ENCODE measurements at regions not wholly inside any gene's neighbourhood (a gene's known extent, or its start where the extent isn't known, plus 50 kb on each side); places are given as distances from the start of the nearest gene placed in this dataset.

DNA sequence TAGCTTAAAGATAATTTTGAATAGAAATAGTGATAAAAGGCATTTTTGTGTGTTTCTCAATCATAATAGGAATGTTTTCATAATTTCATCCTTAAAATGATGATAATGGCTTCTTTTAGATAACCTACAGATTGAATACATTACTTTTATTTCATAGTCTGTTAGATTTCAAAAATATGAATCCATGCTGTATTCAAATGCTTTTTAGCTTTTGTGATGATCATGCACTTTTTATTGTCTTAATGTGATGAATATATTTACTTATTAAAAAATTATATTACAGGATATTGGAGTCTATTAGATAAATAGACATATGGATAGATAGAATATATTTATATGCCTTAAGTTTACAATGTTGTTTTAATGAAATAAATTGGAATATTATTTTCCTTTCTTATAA is 886.8 kb upstream of the NOVA1 start:
- TF ChIP-seq, protein P1, sequence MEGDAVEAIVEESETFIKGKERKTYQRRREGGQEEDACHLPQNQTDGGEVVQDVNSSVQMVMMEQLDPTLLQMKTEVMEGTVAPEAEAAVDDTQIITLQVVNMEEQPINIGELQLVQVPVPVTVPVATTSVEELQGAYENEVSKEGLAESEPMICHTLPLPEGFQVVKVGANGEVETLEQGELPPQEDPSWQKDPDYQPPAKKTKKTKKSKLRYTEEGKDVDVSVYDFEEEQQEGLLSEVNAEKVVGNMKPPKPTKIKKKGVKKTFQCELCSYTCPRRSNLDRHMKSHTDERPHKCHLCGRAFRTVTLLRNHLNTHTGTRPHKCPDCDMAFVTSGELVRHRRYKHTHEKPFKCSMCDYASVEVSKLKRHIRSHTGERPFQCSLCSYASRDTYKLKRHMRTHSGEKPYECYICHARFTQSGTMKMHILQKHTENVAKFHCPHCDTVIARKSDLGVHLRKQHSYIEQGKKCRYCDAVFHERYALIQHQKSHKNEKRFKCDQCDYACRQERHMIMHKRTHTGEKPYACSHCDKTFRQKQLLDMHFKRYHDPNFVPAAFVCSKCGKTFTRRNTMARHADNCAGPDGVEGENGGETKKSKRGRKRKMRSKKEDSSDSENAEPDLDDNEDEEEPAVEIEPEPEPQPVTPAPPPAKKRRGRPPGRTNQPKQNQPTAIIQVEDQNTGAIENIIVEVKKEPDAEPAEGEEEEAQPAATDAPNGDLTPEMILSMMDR (IDR thresholded peaks at IDR 0.05; ENCODE audit: insufficient read depth, low read length, poor library complexity, severe bottlenecking) = no peak
- TF ChIP-seq EZH2phosphoT487 (conservative IDR thresholded peaks at IDR 0.05; ENCODE audit: low read length) = no peak

Measured in SU-DHL-6 (cell line).